HFFc6 (cell line): ENCODE measurements at regions not wholly inside any gene's neighbourhood (a gene's known extent, or its start where the extent isn't known, plus 50 kb on each side); places are given as distances from the start of the nearest gene placed in this dataset.
"Not testable (repeated sequence)": the region's sequence is repeated elsewhere in the genome, so short reads cannot be mapped to it uniquely, and the experiment has no call there.

Experiments used
- DNase-seq: peaks from one replicate; pipeline ENCODE4 v3.0.0-alpha.2; 2018
- H3K27ac Mint-ChIP-seq: 2 replicates; pipeline ENCODE4 v1.8.0; 2020; ENCODE audit warnings: mild to moderate bottlenecking, mixed read lengths
- H3K27me3 Mint-ChIP-seq: 2 replicates; pipeline ENCODE4 v1.8.0; 2021; ENCODE audit warnings: mild to moderate bottlenecking, moderate library complexity, mixed read lengths; ENCODE audit not compliant: insufficient read depth
- H3K36me3 Mint-ChIP-seq: 2 replicates; pipeline ENCODE4 v1.8.0; 2021; ENCODE audit warnings: low read depth, mixed read lengths
- H3K4me1 Mint-ChIP-seq: 2 replicates; pipeline ENCODE4 v1.8.0; 2020; ENCODE audit warnings: low read depth, mixed read lengths
- H3K4me3 Mint-ChIP-seq: 2 replicates; pipeline ENCODE4 v1.8.0; 2020; ENCODE audit warnings: mild to moderate bottlenecking, moderate library complexity, mixed read lengths
- H3K9me3 Mint-ChIP-seq: 2 replicates; pipeline ENCODE4 v1.8.0; 2020; ENCODE audit warnings: mild to moderate bottlenecking, mixed read lengths
- CTCF ChIP-seq: fragments of 200-600 bp; sonication (generic); IDR thresholded peaks from 2 replicates; pipeline ENCODE4 v1.5.0; 2021; ENCODE audit warnings: antibody characterized with exemption, mild to moderate bottlenecking

- H3K36me3 Mint-ChIP-seq = no peaks in the 10 kb centered on the region
- H3K9me3 Mint-ChIP-seq = peaks cover 57% of the 10 kb centered on the region
- no peaks in the 10 kb centered on the region for H3K4me1 Mint-ChIP-seq
- TF ChIP-seq CTCF = no peak
- H3K27ac Mint-ChIP-seq = no peak overlapping the region
- no peaks in the 10 kb centered on the region; the same call in 1 of the 2 replicates for H3K27me3 Mint-ChIP-seq
- no peak overlapping the region for H3K4me3 Mint-ChIP-seq
- no peak for DNase-seq
Measured at GRCh38 chr10:65183236-65183635, 1662.0 kb downstream of the REEP3 start.

DNA sequence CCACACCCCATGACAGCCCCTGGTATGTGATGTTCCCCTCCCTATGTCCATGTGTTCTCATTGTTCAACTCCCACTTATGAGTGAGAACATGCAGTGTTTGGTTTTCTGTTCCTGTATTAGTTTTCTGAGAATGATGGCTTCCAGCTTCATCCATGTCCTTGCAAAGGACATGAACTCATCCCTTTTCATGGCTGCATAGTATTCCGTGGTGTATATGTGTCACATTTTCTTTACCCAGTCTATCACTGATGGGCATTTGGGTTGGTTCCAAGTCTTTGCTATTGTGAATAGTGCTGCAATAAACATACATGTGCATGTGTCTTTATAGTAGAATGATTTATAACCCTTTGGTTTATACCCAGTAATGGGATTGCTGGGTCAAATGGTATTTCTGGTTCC lies 1665.5 kb downstream of the REEP3 start:
- not testable (repeated sequence) for H3K27ac Mint-ChIP-seq, H3K4me1 Mint-ChIP-seq, H3K27me3 Mint-ChIP-seq, DNase-seq, H3K36me3 Mint-ChIP-seq, H3K4me3 Mint-ChIP-seq
- peaks cover 35% of the 10 kb centered on the region for H3K9me3 Mint-ChIP-seq

- Mint-ChIP-seq H3K4me3 (no peak overlapping the region), H3K36me3 (no peaks in the 10 kb centered on the region), H3K9me3 (peaks cover 19% of the 10 kb centered on the region), H3K27me3 (no peaks in the 10 kb centered on the region), H3K27ac (no peak overlapping the region), H3K4me1 (no peaks in the 10 kb centered on the region)
- no peak for DNase-seq
- TF ChIP-seq CTCF = no peak
Measured at GRCh38 chr10:65194126-65194525, 1672.9 kb downstream of the REEP3 start.

GRCh38 chr10:65194555-65194954 lies 1673.4 kb downstream of the REEP3 start:
- TF ChIP-seq CTCF = no peak
- DNase-seq = no peak
- no peaks in the 10 kb centered on the region for H3K27me3 Mint-ChIP-seq
- H3K9me3 Mint-ChIP-seq = peaks cover 19% of the 10 kb centered on the region
- no peak overlapping the region for H3K4me3 Mint-ChIP-seq
- no peaks in the 10 kb centered on the region for H3K36me3 Mint-ChIP-seq
- no peak overlapping the region for H3K27ac Mint-ChIP-seq
- H3K4me1 Mint-ChIP-seq = no peaks in the 10 kb centered on the region

DNA sequence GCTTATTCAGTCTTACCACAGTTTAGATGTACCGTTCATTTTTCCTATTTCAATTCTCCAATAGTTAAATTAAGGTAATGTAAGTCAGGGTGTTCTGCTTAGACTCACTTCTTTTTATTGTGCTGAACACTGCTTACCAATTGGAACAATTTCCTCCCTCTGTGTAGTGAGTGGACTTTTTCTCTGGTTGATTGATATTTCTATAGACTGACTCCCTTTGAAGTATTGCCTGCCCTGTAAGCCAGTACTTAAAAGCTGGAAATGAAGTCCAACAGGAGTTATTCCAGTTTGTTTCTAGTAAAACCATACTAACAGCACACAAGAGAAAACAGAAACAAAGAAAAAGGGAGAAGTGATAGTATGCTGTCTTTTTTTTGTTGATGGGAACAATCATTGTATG lies 1674.9 kb downstream of the REEP3 start:
- TF ChIP-seq CTCF = no peak
- H3K4me1 Mint-ChIP-seq = no peaks in the 10 kb centered on the region
- H3K27me3 Mint-ChIP-seq = no peaks in the 10 kb centered on the region; the same call in 1 of the 2 replicates
- H3K4me3 Mint-ChIP-seq = no peak overlapping the region
- no peaks in the 10 kb centered on the region for H3K36me3 Mint-ChIP-seq
- peaks cover 20% of the 10 kb centered on the region for H3K9me3 Mint-ChIP-seq
- DNase-seq = no peak
- no peak overlapping the region for H3K27ac Mint-ChIP-seq

- no peak for DNase-seq
- Mint-ChIP-seq H3K9me3 (peaks cover 24% of the 10 kb centered on the region), H3K4me3 (no peak overlapping the region), H3K27ac (no peak overlapping the region), H3K36me3 (no peaks in the 10 kb centered on the region), H3K27me3 (no peaks in the 10 kb centered on the region; the same call in 1 of the 2 replicates), H3K4me1 (no peaks in the 10 kb centered on the region)
- TF ChIP-seq CTCF = no peak
Measured at GRCh38 chr10:65197935-65198334, 1676.7 kb downstream of the REEP3 start.
